H1 (cell line): ENCODE measurements at regions not wholly inside any gene's neighbourhood (a gene's known extent, or its start where the extent isn't known, plus 50 kb on each side); places are given as distances from the start of the nearest gene placed in this dataset.

Experiments
- CTCF ChIA-PET: fragments of 300-600 bp; sonication (Branson Sonifier 250); formaldehyde crosslinking; loops from one replicate; lab custom pipeline; 2021; ENCODE audit not compliant: partially characterized antibody; lab: Charles Lee
- POLR2A ChIA-PET: fragments of 300-600 bp; sonication (Branson Sonifier 250); formaldehyde crosslinking; loops from one replicate; lab custom pipeline; 2021; ENCODE audit warnings: inconsistent platforms; ENCODE audit not compliant: partially characterized antibody; lab: Charles Lee
- DNase-seq, 2 experiments: peaks; one replicate each; pipeline versions ENCODE4 v3.0.0 to v3.0.0-alpha.2; 2010 to 2022; ENCODE audit warnings: low spot score in 2 of 2, low read depth in 1 of 2, mixed read lengths in 1 of 2
- FAIRE-seq: peaks from 2 replicates; lab custom pipeline; 2011; peaks lifted over from hg19 to GRCh38; lab: Jason Lieb, UNC
- H2AFZ ChIP-seq: 2 replicates; pipeline ENCODE4 v1.8.1; 2012; ENCODE audit warnings: low read length, inconsistent platforms
- H2AK5ac ChIP-seq: 2 replicates; pipeline ENCODE4 v1.6.1; 2013; ENCODE audit warnings: low read depth, low read length
- H2BK120ac ChIP-seq: replicated peaks from 2 replicates; pipeline ENCODE3; 2013; ENCODE audit warnings: low read depth, low read length, inconsistent platforms
- H2BK12ac ChIP-seq: 2 replicates; pipeline ENCODE4 v1.6.1; 2013; ENCODE audit warnings: low read depth, low read length
- H2BK15ac ChIP-seq: 2 replicates; pipeline ENCODE4 v1.6.1; 2013; ENCODE audit warnings: low read length
- H2BK20ac ChIP-seq: 2 replicates; pipeline ENCODE4 v1.6.1; 2013; ENCODE audit warnings: low read length
- H2BK5ac ChIP-seq: 2 replicates; pipeline ENCODE4 v1.6.1; 2013; ENCODE audit warnings: low read depth, low read length
- H3K14ac ChIP-seq: 2 replicates; pipeline ENCODE4 v1.6.1; 2013; ENCODE audit warnings: inconsistent platforms; ENCODE audit not compliant: insufficient read length
- H3K18ac ChIP-seq: 2 replicates; pipeline ENCODE4 v1.6.1; 2013; ENCODE audit warnings: low read length; ENCODE audit errors: extremely low read depth
- H3K23ac ChIP-seq: 2 replicates; pipeline ENCODE4 v1.6.1; 2013; ENCODE audit warnings: inconsistent platforms; ENCODE audit not compliant: insufficient read length
- H3K23me2 ChIP-seq: 2 replicates; pipeline ENCODE4 v1.6.1; 2013; ENCODE audit warnings: low read depth, low read length
- H3K27ac ChIP-seq: 2 replicates; pipeline ENCODE4 v1.6.1; 2011; ENCODE audit warnings: low read depth, low read length, inconsistent platforms
- H3K27me3 ChIP-seq, 4 experiments: replicated peaks in 1 of 4; 1 replicate in 1 of 4; 2 replicates in 3 of 4; pipeline versions ENCODE4 v1.6.1 to v1.8.1; 2011 to 2013; ENCODE audit warnings: low read length in 3 of 4, mild to moderate bottlenecking in 3 of 4, inconsistent platforms in 2 of 4, mixed read lengths in 2 of 4, moderate library complexity in 1 of 4; ENCODE audit not compliant: control insufficient read depth in 3 of 4, insufficient read depth in 3 of 4; ENCODE audit errors: extremely low read depth in 1 of 4
- H3K36me3 ChIP-seq, 4 experiments: 2 replicates each; pipeline versions ENCODE4 v1.6.1 to v1.8.1; 2011 to 2013; ENCODE audit warnings: mild to moderate bottlenecking in 4 of 4, low read length in 3 of 4, moderate library complexity in 2 of 4, control low read depth in 1 of 4, inconsistent platforms in 1 of 4; ENCODE audit not compliant: insufficient read depth in 4 of 4, control insufficient read depth in 2 of 4
- H3K4ac ChIP-seq: replicated peaks from 2 replicates; pipeline ENCODE3; 2013; ENCODE audit warnings: low read length, low read depth, mixed read lengths, inconsistent platforms; ENCODE audit not compliant: insufficient read length
- H3K4me1 ChIP-seq, 4 experiments: replicated peaks in 1 of 4; 1 replicate in 1 of 4; 2 replicates in 3 of 4; pipeline versions ENCODE4 v1.6.1 to v1.8.1; 2011 to 2013; ENCODE audit warnings: low read length in 3 of 4, inconsistent platforms in 2 of 4, mixed read lengths in 1 of 4; ENCODE audit not compliant: insufficient read depth in 4 of 4, control insufficient read depth in 3 of 4
- H3K4me2 ChIP-seq, 2 experiments: 2 replicates each; pipeline versions ENCODE4 v1.6.1 to v1.8.1; 2011 to 2013; ENCODE audit warnings: low read depth in 2 of 2, low read length in 2 of 2, control low read depth in 1 of 2, inconsistent platforms in 1 of 2, mild to moderate bottlenecking in 1 of 2; ENCODE audit not compliant: insufficient read depth in 1 of 2
- H3K4me3 ChIP-seq, 4 experiments: fragments of 200-600, 300-600 bp in 1 of 4; sonication (generic), shearing (Covaris generic), sonication (Bioruptor Twin) in 1 of 4; 2 replicates each; pipeline versions ENCODE4 v1.5.1 to v1.8.1; 2011 to 2016; ENCODE audit warnings: low read length in 4 of 4, low read depth in 3 of 4, control low read depth in 2 of 4, inconsistent platforms in 2 of 4, mild to moderate bottlenecking in 2 of 4, mixed read lengths in 1 of 4, moderate library complexity in 1 of 4; ENCODE audit not compliant: insufficient read depth in 2 of 4; ENCODE audit errors: extremely low read depth in 1 of 4
- H3K56ac ChIP-seq: replicated peaks from 2 replicates; pipeline ENCODE3; 2013; ENCODE audit warnings: low read depth, mild to moderate bottlenecking, mixed read lengths, low read length, inconsistent platforms; ENCODE audit not compliant: insufficient read length
- H3K79me1 ChIP-seq: 2 replicates; pipeline ENCODE4 v1.6.1; 2013; ENCODE audit warnings: low read depth, low read length, control low read depth
- H3K79me2 ChIP-seq, 2 experiments: 2 replicates each; pipeline versions ENCODE4 v1.6.1 to v1.8.1; 2012 to 2013; ENCODE audit warnings: low read length in 2 of 2, mild to moderate bottlenecking in 2 of 2, inconsistent platforms in 1 of 2; ENCODE audit not compliant: insufficient read depth in 2 of 2, control insufficient read depth in 1 of 2
- H3K9ac ChIP-seq, 4 experiments: replicated peaks in 1 of 4; 1 replicate in 1 of 4; 2 replicates in 3 of 4; pipeline versions ENCODE4 v1.6.1 to v1.8.1; 2011 to 2013; ENCODE audit warnings: low read depth in 3 of 4, low read length in 3 of 4, control low read depth in 2 of 4, mild to moderate bottlenecking in 2 of 4, moderate library complexity in 2 of 4, inconsistent platforms in 1 of 4; ENCODE audit errors: extremely low read depth in 1 of 4
- H3K9me3 ChIP-seq, 2 experiments: 2 replicates each; pipeline versions ENCODE4 v1.6.1 to v1.8.1; 2012 to 2013; ENCODE audit warnings: mild to moderate bottlenecking in 2 of 2, moderate library complexity in 2 of 2, control low read depth in 1 of 2, inconsistent platforms in 1 of 2, low read depth in 1 of 2, low read length in 1 of 2, mixed read lengths in 1 of 2; ENCODE audit not compliant: insufficient read depth in 2 of 2
- H4K20me1 ChIP-seq, 2 experiments: replicated peaks in 1 of 2; 2 replicates each; pipeline versions ENCODE3 to v1.8.1; 2011 to 2013; ENCODE audit warnings: inconsistent platforms in 2 of 2, low read length in 2 of 2, mild to moderate bottlenecking in 1 of 2; ENCODE audit not compliant: insufficient read depth in 2 of 2, control insufficient read depth in 1 of 2
- H4K5ac ChIP-seq: 2 replicates; pipeline ENCODE4 v1.6.1; 2013; ENCODE audit warnings: low read length, low read depth, mixed read lengths, inconsistent platforms; ENCODE audit not compliant: insufficient read length
- H4K8ac ChIP-seq: 2 replicates; pipeline ENCODE4 v1.8.0; 2013; ENCODE audit warnings: mild to moderate bottlenecking, moderate library complexity, low read length, inconsistent platforms; ENCODE audit not compliant: insufficient read depth; ENCODE audit errors: extremely low read depth
- H4K91ac ChIP-seq: replicated peaks from 2 replicates; pipeline ENCODE3; 2013; ENCODE audit warnings: low read length, mixed read lengths, inconsistent platforms; ENCODE audit not compliant: insufficient read length
- JUND ChIP-seq: IDR thresholded peaks from 2 replicates; pipeline ENCODE4 v1.6.1; 2011; ENCODE audit warnings: mild to moderate bottlenecking, improper control_type of control experiment, low read length
- KDM1A ChIP-seq: fragments of 200-600, 300-600 bp; sonication (generic); IDR thresholded peaks from 2 replicates; pipeline ENCODE4 v1.7.1; 2016; ENCODE audit warnings: mild to moderate bottlenecking, low read length, borderline replicate concordance
- WGBS, 2 experiments: shearing (Covaris generic) in 1 of 2; methylation state at CpG; one replicate each; pipeline versions ENCODE4 v1.1.6 to v1.1.7; 2013 to 2015; ENCODE audit warnings: low lambda C conversion rate in 2 of 2, mixed read lengths in 2 of 2, inconsistent platforms in 1 of 2, low coverage in 1 of 2, missing lambda C conversion rate in 1 of 2; ENCODE audit not compliant: insufficient replicate concordance in 2 of 2, insufficient coverage in 1 of 2, insufficient read length in 1 of 2; ENCODE audit errors: extremely low coverage in 1 of 2, missing lambda C conversion rate in 1 of 2; 5-methylcytosine and 5-hydroxymethylcytosine counted together

DNA sequence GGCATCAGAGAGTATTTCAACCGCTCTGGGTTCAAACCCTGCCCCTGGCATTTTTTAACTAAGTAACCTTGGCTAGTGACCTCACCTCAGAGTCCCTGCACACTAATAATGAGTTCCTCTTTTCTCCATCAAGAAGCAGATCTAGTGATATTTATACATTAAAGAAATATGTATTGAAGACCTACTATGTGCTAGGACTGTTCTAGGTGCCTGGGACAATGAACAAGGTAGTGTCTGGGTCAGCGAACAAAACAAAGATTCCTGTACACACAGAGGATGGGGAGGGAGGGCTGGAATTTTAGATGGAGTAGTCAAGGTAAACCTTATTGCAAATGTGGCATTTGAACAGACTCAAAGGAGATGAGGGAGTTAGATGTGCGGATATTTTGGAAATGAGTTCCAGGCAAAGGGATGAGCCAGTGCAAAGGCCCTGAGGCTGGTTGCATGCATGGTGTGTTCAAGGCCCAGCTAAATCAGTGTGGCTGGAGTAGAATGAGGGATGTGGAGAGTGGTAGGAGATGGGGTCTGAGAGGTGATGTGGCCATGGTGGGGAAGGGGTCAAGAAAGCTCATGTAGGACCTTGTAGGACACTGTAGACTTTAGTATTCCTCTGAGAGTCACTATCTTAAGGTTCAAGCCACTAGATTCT, 57.6 kb upstream of the FZD7 start:
- Histone ChIP-seq H3K9me3 (no peaks in the 10 kb centered on the region), H4K5ac (no peak overlapping the region), H3K56ac (no peak overlapping the region), H3K36me3 (peaks cover 0 to 35% (median 0%) of the 10 kb centered on the region in 4 experiments; a peak in 3 of 8 replicates), H3K23ac (no peak overlapping the region), H4K20me1 (no peaks in the 10 kb centered on the region), H3K18ac (peak overlapping the region; percentile 34; the same call in 1 of the 2 replicates), H3K79me2 (peaks cover 10 to 12% of the 10 kb centered on the region in 2 experiments), H2BK12ac (peak overlapping the region; percentile 86), H3K4ac (peak overlapping the region; percentile 58), H2BK5ac (peak overlapping the region; percentile 2; the same call in 1 of the 2 replicates), H4K8ac (no peak overlapping the region), H3K4me1 (peaks cover 23 to 42% (median 32%) of the 10 kb centered on the region in 4 experiments), H4K91ac (peak overlapping the region; percentile 75), H3K79me1 (peaks cover 2% of the 10 kb centered on the region; the same call in 1 of the 2 replicates), H2BK20ac (peak overlapping the region; percentile 24; the same call in 1 of the 2 replicates), H3K9ac (no peak overlapping the region), H2AFZ (no peak overlapping the region), H2AK5ac (peak overlapping the region; percentile 47; the same call in 1 of the 2 replicates), H3K27ac (no peak overlapping the region), H3K14ac (no peak overlapping the region), H3K4me2 (no peak overlapping the region), H3K23me2 (peaks cover 12% of the 10 kb centered on the region), H3K4me3 (no peak overlapping the region), H2BK15ac (no peak overlapping the region; the same call in none of the 2 replicates), H2BK120ac (peak overlapping the region; percentile 25), H3K27me3 (no peaks in the 10 kb centered on the region)
- CTCF ChIA-PET, result interaction anchor here (1.3 to 2.2 kb wide), 3 partner anchors 11 to 97 kb away, joined by 5 to 7 read pairs (median 5); partner anchors contain the start of gene KIAA2012
- no peak for DNase-seq
- no peak for FAIRE-seq
- TF ChIP-seq KDM1A, result peak; percentile 79; the same call in 1 of the 2 replicates
- no peak for TF ChIP-seq JUND
- 94% methylated on average over 3 of the region's 3 CpGs; no CpG with 5 or more reads in 1 of the 2 experiments for WGBS, 2 experiments
- POLR2A ChIA-PET, result interaction anchor here (0.8 to 2.2 kb wide), 5 partner anchors 16 to 61 kb away, joined by 3 to 12 read pairs (median 4); no protein-coding TSS in a partner anchor
